Natural killer cell (primary cell): ENCODE measurements at regions not wholly inside any gene's neighbourhood (a gene's known extent, or its start where the extent isn't known, plus 50 kb on each side); places are given as distances from the start of the nearest gene placed in this dataset.

Experiments used
- ATAC-seq, 3 donors: fragments of 150-1000 bp in 2 of 3; fragments of 200-7000 bp in 1 of 3; cut with Tn5 transposase; 1 replicate in 1 of 3; 2 replicates in 2 of 3; pipeline ENCODE4 v1.10.0; 2021; ENCODE audit warnings: mild to moderate bottlenecking in 2 of 3, moderate library complexity in 2 of 3
- DNase-seq, 2 donors: peaks; one replicate each; pipeline versions ENCODE4 v3.0.0 to v3.0.0-alpha.2; 2013 to 2021; ENCODE audit warnings: mixed read lengths in 1 of 2
- H3K27ac ChIP-seq: one replicate; pipeline ENCODE4 v1.5.1; 2013; ENCODE audit warnings: mild to moderate bottlenecking, low read length
- H3K27me3 ChIP-seq: one replicate; pipeline ENCODE4 v1.6.1; 2013; ENCODE audit warnings: low read length; ENCODE audit not compliant: control insufficient read depth, insufficient read depth
- H3K36me3 ChIP-seq: one replicate; pipeline ENCODE4 v1.6.1; 2013; ENCODE audit warnings: low read length; ENCODE audit not compliant: control insufficient read depth, insufficient read depth
- H3K4me1 ChIP-seq: one replicate; pipeline ENCODE4 v1.6.1; 2013; ENCODE audit warnings: low read length; ENCODE audit not compliant: control insufficient read depth, insufficient read depth
- H3K4me3 ChIP-seq: one replicate; pipeline ENCODE4 v1.5.1; 2013; ENCODE audit warnings: low read length
- H3K9me3 ChIP-seq: one replicate; pipeline ENCODE4 v1.6.1; 2013; ENCODE audit warnings: low read length; ENCODE audit not compliant: control insufficient read depth, insufficient read depth
- H3K27ac Mint-ChIP-seq, 2 donors: one replicate each; pipeline ENCODE4 v1.8.0; 2022; ENCODE audit warnings: mild to moderate bottlenecking in 2 of 2, mixed read lengths in 2 of 2, moderate library complexity in 1 of 2
- H3K27me3 Mint-ChIP-seq, 2 donors: one replicate each; pipeline ENCODE4 v1.8.0; 2022; ENCODE audit warnings: low read depth in 2 of 2, mixed read lengths in 2 of 2
- H3K36me3 Mint-ChIP-seq: one replicate; pipeline ENCODE4 v1.8.0; 2022; ENCODE audit warnings: mixed read lengths
- H3K4me1 Mint-ChIP-seq, 2 donors: one replicate each; pipeline ENCODE4 v1.8.0; 2022; ENCODE audit warnings: mixed read lengths in 2 of 2
- H3K4me3 Mint-ChIP-seq: one replicate; pipeline ENCODE4 v1.8.0; 2022; ENCODE audit warnings: mild to moderate bottlenecking, moderate library complexity, mixed read lengths
- H3K9me3 Mint-ChIP-seq, 2 donors: one replicate each; pipeline ENCODE4 v1.8.0; 2022; ENCODE audit warnings: mixed read lengths in 2 of 2
- WGBS: methylation state at CpG from one replicate; pipeline ENCODE4 v1.1.7; 2013; ENCODE audit warnings: missing lambda C conversion rate; ENCODE audit not compliant: insufficient coverage; 5-methylcytosine and 5-hydroxymethylcytosine counted together
- intact Hi-C: fragments of 100-400 bp; cut with micrococcal nuclease; formaldehyde crosslinking; loops from one replicate; pipeline ENCODE4 v1.14.2; 2022
- TF ChIP-seq, protein P1 (sequence below): fragments of 200-600 bp; IDR thresholded peaks from one replicate; pipeline ENCODE4 v1.8.0; 2022; ENCODE audit warnings: antibody characterized with exemption

DNA sequence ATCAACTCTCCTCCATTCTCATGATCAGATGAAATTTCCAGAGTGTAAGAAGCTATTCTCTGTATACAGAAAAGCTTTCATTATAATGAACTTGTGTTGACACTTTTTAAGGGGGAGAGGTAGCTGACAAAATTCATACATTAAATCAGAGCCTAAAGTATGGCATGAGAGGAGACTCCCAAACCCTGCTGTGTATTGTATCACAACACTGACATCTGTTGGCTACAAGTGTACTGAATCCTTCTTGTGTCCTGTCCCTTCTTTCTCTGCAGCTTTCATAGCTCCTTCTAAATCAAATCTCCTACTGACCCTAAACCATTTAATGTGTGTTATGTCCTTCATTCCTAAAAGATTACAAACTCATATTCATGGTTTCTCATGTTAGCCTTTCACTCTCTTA is 70.9 kb downstream of the GCC1 start:
- no peaks in the 10 kb centered on the region for H3K9me3 ChIP-seq
- H3K4me1 Mint-ChIP-seq: no peaks in the 10 kb centered on the region
- no peak overlapping the region for H3K27ac ChIP-seq
- no peak overlapping the region for H3K4me3 Mint-ChIP-seq
- DNase-seq (peak in 1 of 2 donors; percentile 72), ATAC-seq (peak in 1 of 3 donors; percentile 43)
- H3K36me3 Mint-ChIP-seq: no peaks in the 10 kb centered on the region
- H3K4me3 ChIP-seq: no peak overlapping the region
- H3K4me1 ChIP-seq: no peaks in the 10 kb centered on the region
- no peaks in the 10 kb centered on the region for H3K36me3 ChIP-seq
- no peaks in the 10 kb centered on the region for H3K9me3 Mint-ChIP-seq
- intact Hi-C loops: loop anchor here (10.0 kb wide), 1 partner anchor 690 kb away; no protein-coding TSS in a partner anchor
- peaks cover 3% of the 10 kb centered on the region for H3K27me3 ChIP-seq
- TF ChIP-seq, protein P1, sequence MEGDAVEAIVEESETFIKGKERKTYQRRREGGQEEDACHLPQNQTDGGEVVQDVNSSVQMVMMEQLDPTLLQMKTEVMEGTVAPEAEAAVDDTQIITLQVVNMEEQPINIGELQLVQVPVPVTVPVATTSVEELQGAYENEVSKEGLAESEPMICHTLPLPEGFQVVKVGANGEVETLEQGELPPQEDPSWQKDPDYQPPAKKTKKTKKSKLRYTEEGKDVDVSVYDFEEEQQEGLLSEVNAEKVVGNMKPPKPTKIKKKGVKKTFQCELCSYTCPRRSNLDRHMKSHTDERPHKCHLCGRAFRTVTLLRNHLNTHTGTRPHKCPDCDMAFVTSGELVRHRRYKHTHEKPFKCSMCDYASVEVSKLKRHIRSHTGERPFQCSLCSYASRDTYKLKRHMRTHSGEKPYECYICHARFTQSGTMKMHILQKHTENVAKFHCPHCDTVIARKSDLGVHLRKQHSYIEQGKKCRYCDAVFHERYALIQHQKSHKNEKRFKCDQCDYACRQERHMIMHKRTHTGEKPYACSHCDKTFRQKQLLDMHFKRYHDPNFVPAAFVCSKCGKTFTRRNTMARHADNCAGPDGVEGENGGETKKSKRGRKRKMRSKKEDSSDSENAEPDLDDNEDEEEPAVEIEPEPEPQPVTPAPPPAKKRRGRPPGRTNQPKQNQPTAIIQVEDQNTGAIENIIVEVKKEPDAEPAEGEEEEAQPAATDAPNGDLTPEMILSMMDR: no peak
- H3K27me3 Mint-ChIP-seq: peaks cover 26 to 44% of the 10 kb centered on the region in 2 donors
- no peak overlapping the region for H3K27ac Mint-ChIP-seq

DNA sequence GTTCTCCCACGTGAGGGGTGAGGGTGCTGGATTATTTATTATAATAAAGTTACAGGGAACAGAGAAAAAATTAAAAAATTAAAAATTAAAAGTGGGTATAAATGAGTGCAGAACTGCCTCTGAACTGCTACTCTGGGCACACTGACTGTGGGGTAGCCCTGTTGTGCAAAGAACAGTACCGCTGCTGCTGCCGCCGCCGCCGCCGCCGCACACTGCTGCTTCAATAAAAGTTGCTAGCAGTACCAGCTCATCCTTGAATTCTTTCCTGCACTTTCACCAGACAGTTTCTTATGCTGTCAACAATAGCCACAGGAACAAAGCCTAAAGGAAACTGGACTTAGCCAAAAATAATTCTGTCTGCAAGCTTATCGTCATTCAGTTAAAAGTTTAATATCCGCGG is 72.1 kb downstream of the GCC1 start:
- Histone ChIP-seq H3K4me1 (no peaks in the 10 kb centered on the region), H3K27me3 (peaks cover 8% of the 10 kb centered on the region), H3K9me3 (no peaks in the 10 kb centered on the region), H3K4me3 (no peak overlapping the region), H3K27ac (no peak overlapping the region), H3K36me3 (no peaks in the 10 kb centered on the region)
- H3K36me3 Mint-ChIP-seq: no peaks in the 10 kb centered on the region
- H3K4me3 Mint-ChIP-seq: no peak overlapping the region
- no peak overlapping the region for H3K27ac Mint-ChIP-seq
- TF ChIP-seq, protein P1: no peak
- 89% methylated on average over 11 of the region's 11 CpGs for WGBS
- no peak for ATAC-seq
- intact Hi-C loops: loop anchor here (10.0 kb wide), 1 partner anchor 691 kb away; no protein-coding TSS in a partner anchor
- DNase-seq: no peak
- peaks cover 27 to 53% of the 10 kb centered on the region in 2 donors for H3K27me3 Mint-ChIP-seq
- H3K4me1 Mint-ChIP-seq: no peaks in the 10 kb centered on the region
- no peaks in the 10 kb centered on the region for H3K9me3 Mint-ChIP-seq

DNA sequence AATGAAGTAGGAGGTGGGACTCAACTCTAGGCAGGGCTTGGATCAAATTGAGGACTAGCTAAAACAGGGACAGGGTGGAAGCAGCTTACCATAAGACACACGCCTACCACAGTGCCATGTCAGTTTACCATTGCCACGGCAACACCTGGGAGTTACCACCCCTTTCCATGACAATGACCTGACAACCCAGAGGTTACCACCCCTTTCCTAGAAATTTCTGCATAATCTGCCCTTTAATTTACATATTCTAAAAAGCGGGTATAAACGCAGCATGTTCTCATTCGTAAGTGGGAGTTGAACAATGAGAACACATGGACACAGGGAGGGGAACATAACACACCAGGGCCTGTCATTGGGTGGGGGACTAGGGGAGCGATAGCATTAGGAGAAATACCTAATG is 72.7 kb downstream of the GCC1 start:
- H3K36me3 ChIP-seq: no peaks in the 10 kb centered on the region

DNA sequence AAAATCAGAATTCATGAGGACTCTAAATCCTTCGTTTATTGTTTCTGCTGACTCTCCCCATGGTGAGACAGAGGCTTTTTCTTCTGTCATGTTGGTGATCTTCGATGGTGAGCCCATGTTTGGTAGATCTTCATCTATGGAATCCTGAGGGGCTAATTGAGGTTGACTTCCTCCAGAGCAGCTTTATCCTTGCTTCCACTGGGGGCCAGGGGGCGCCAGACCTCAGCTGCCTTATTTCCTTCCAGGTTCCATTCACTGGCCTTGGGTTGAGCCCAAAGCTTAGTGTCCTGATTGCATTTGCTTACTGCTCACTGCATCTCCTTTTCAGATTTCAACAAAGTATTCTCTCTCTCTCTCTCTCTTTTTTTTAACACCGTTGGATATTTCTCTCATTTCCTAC is 80.7 kb downstream of the GCC1 start:
- ATAC-seq (no peak), DNase-seq (peak in 1 of 2 donors; percentile 33)
- TF ChIP-seq, protein P1: peak; percentile 32
- Mint-ChIP-seq H3K4me3 (no peak overlapping the region), H3K27me3 (peaks cover 27 to 71% of the 10 kb centered on the region in 2 donors), H3K27ac (no peak overlapping the region), H3K4me1 (no peaks in the 10 kb centered on the region), H3K9me3 (no peaks in the 10 kb centered on the region), H3K36me3 (no peaks in the 10 kb centered on the region)
- no peaks in the 10 kb centered on the region for H3K36me3 ChIP-seq
- peaks cover 6% of the 10 kb centered on the region for H3K27me3 ChIP-seq
- intact Hi-C loops: no loop called here
- H3K4me3 ChIP-seq: no peak overlapping the region
- no peaks in the 10 kb centered on the region for H3K9me3 ChIP-seq
- no peak overlapping the region for H3K27ac ChIP-seq
- no peaks in the 10 kb centered on the region for H3K4me1 ChIP-seq
- whole genome bisulfite sequencing: 54% methylated on average over 3 of the region's 4 CpGs

More for the DNA sequence above, 72.7 kb downstream of the GCC1 start:
- H3K4me1 Mint-ChIP-seq: no peaks in the 10 kb centered on the region
- H3K36me3 Mint-ChIP-seq: no peaks in the 10 kb centered on the region
- H3K9me3 ChIP-seq: no peaks in the 10 kb centered on the region
- H3K4me1 ChIP-seq: no peaks in the 10 kb centered on the region
- H3K4me3 ChIP-seq: no peak overlapping the region
- H3K27ac ChIP-seq: no peak overlapping the region
- no peak for DNase-seq
- intact Hi-C loops: loop anchor here (10.0 kb wide), 1 partner anchor 692 kb away; no protein-coding TSS in a partner anchor
- ATAC-seq: no peak
- peaks cover 30 to 55% of the 10 kb centered on the region in 2 donors for H3K27me3 Mint-ChIP-seq
- peaks cover 10% of the 10 kb centered on the region for H3K27me3 ChIP-seq
- H3K9me3 Mint-ChIP-seq: no peaks in the 10 kb centered on the region
- H3K4me3 Mint-ChIP-seq: no peak overlapping the region
- WGBS: 78% methylated on average over 6 of the region's 6 CpGs
- TF ChIP-seq, protein P1: no peak
- no peak overlapping the region for H3K27ac Mint-ChIP-seq
